ENCODE measurements at regions not wholly inside any gene's neighbourhood (a gene's known extent, or its start where the extent isn't known, plus 50 kb on each side); places are given as distances from the start of the nearest gene placed in this dataset.

DNA sequence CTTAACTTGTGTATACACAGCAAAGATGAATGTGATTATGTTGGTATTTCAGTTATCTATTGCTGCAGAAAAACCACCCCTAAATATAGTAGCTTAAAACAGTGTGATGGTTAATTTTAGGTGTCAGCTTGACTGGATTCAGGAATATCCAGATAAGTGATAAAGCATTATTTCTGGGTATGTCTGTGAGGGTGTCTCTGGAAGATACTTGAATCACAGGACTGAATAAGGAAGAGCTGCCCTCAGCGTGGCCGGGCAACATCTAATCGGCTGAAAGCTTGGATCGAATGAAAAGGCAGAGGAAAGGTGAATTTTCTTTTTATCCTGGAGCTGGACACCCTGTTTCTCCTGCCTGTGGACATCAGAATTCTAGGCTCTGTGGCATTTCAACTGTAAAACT is 132.0 kb upstream of the SYNPR start:
- Histone ChIP-seq H3K4me3 (no peak overlapping the region), H3K4me1 (no peaks in the 10 kb centered on the region), H3K36me3 (no peaks in the 10 kb centered on the region), H3K9me3 (no peaks in the 10 kb centered on the region), H3K27me3 (no peaks in the 10 kb centered on the region), H3K27ac (no peak overlapping the region)
- DNase-seq = no peak
- TF ChIP-seq, protein P1, sequence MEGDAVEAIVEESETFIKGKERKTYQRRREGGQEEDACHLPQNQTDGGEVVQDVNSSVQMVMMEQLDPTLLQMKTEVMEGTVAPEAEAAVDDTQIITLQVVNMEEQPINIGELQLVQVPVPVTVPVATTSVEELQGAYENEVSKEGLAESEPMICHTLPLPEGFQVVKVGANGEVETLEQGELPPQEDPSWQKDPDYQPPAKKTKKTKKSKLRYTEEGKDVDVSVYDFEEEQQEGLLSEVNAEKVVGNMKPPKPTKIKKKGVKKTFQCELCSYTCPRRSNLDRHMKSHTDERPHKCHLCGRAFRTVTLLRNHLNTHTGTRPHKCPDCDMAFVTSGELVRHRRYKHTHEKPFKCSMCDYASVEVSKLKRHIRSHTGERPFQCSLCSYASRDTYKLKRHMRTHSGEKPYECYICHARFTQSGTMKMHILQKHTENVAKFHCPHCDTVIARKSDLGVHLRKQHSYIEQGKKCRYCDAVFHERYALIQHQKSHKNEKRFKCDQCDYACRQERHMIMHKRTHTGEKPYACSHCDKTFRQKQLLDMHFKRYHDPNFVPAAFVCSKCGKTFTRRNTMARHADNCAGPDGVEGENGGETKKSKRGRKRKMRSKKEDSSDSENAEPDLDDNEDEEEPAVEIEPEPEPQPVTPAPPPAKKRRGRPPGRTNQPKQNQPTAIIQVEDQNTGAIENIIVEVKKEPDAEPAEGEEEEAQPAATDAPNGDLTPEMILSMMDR (IDR thresholded peaks at IDR 0.05) = no peak
- no peak for ATAC-seq
- intact Hi-C loops (cut with DNase I) = no loop called here

DNA sequence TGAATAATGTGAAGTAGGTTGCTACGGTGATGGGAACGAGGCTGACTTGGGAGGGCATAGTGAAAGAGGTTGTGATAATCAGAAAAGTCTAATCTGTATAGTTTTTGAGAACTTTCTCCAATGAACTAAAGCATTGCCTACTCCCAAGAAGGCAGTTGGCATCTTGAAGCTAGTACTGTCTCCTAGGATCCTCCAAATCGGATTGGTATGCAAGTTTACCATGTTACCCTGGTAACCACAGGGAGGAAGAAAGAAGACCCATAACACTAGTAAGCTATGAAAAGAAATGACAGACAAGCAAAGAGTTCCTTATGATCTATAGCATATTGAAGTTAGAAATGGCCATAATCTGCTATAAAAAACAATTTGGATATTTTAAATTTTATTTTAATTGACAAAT is 127.2 kb upstream of the SYNPR start:
- ATAC-seq (no peak), DNase-seq (no peak)
- no peaks in the 10 kb centered on the region for H3K36me3 ChIP-seq
- TF ChIP-seq, protein P1 (IDR thresholded peaks at IDR 0.05) = no peak
- intact Hi-C loops (cut with DNase I) = no loop called here
- H3K4me3 ChIP-seq = no peak overlapping the region
- H3K27me3 ChIP-seq = no peaks in the 10 kb centered on the region
- no peak overlapping the region for H3K27ac ChIP-seq
- H3K9me3 ChIP-seq = peaks cover 0 to 3% of the 10 kb centered on the region in 2 donors
- H3K4me1 ChIP-seq = no peaks in the 10 kb centered on the region

DNA sequence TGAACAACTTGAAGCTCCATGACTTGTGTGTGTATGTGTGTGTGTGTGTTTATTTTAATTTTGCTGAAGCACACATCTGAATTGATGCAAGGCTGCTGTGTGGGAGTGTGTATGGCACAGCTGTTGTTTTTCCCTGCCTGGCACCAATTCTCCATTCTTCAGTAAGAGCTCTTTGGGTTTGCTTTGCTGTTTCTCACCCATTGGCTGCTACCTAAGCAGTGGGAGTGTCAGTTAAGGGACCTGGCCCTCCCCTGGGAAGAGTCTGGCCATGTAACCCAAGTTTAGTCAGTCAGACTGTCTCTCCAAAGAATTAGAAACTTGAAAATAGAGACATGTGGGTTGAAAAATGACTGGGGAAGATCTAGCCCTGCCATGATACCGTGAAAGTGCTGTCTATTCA is 126.2 kb upstream of the SYNPR start:
- Histone ChIP-seq H3K27me3 (no peaks in the 10 kb centered on the region), H3K27ac (no peak overlapping the region), H3K4me3 (no peak overlapping the region), H3K9me3 (peaks cover 0 to 6% of the 10 kb centered on the region in 2 donors), H3K36me3 (no peaks in the 10 kb centered on the region), H3K4me1 (no peaks in the 10 kb centered on the region)
- DNase-seq (no peak), ATAC-seq (no peak)
- TF ChIP-seq, protein P1 (IDR thresholded peaks at IDR 0.05) = no peak
- intact Hi-C loops (cut with DNase I) = no loop called here

DNA sequence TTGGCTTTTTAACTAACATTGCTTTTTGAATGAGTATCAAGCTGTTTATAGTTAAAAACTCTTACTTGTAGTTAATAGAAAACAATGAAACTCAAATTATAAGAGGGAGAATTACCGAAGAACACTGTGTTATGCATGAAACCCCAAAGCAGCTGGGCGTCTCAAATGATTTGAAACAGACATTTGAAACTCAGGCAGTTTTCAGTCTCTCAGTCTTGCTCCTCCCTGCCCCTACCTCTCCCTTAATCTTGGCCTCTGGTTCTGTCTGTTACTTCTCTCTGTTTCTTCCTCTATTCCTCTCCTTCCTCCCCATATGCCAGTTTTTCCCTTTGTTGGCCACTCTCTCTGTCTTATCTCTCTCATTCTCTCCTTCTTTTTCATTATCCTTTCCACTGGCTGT is 118.3 kb upstream of the SYNPR start:
- H3K4me1 ChIP-seq = no peaks in the 10 kb centered on the region
- H3K36me3 ChIP-seq = no peaks in the 10 kb centered on the region
- DNase-seq (no peak), ATAC-seq (no peak)
- peaks cover 0 to 10% of the 10 kb centered on the region in 2 donors for H3K9me3 ChIP-seq
- intact Hi-C loops (cut with DNase I) = no loop called here
- TF ChIP-seq, protein P1 (IDR thresholded peaks at IDR 0.05) = no peak
- H3K4me3 ChIP-seq = no peak overlapping the region
- no peak overlapping the region for H3K27ac ChIP-seq
- no peaks in the 10 kb centered on the region for H3K27me3 ChIP-seq

DNA sequence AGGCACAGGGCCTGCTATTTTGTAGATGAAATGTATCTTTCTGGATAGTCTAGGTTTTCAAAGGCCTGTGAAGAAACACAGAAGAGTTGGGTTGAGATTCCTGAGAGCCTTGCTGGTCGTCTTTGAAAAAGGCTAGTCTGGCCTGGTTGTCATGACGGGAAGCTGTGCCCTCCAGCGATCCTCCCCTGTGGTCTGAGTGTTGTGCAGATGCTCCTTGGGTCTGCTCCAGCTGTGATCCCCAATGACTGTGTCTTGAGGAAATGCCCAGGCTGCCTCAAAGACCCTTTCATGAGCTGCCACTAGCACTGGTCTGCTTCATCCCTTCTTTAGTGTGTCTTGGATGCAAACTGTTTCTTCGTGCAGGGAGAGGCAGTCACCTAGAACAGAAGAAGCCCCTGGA is 111.0 kb upstream of the SYNPR start:
- intact Hi-C loops (cut with DNase I) = no loop called here
- DNase-seq = no peak
- TF ChIP-seq, protein P1 (IDR thresholded peaks at IDR 0.05) = no peak

More for the DNA sequence above, 111.0 kb upstream of the SYNPR start:
- no peak for ATAC-seq
- Histone ChIP-seq H3K36me3 (no peaks in the 10 kb centered on the region), H3K27me3 (no peaks in the 10 kb centered on the region), H3K4me1 (no peaks in the 10 kb centered on the region), H3K4me3 (no peak overlapping the region), H3K9me3 (peaks cover 0 to 4% of the 10 kb centered on the region in 2 donors), H3K27ac (no peak overlapping the region)
